BLaER1 treated with 17β-estradiol and CSF1 and Interleukin-3, amounts not matched to agents 10 nM and 100 nM (cell line): ENCODE measurements at regions not wholly inside any gene's neighbourhood (a gene's known extent, or its start where the extent isn't known, plus 50 kb on each side); places are given as distances from the start of the nearest gene placed in this dataset.
A peak's percentile ranks its signal among the peaks of the same experiment; 100 is the strongest.

Experiments
- H3K27ac ChIP-seq, 11 experiments: shearing (Covaris generic); formaldehyde crosslinking; 2 replicates each; pipeline ENCODE4 v1.8.1; 2022
- H3K27me3 ChIP-seq, 11 experiments: shearing (Covaris generic); formaldehyde crosslinking; 2 replicates each; pipeline ENCODE4 v1.8.1; 2022
- H3K36me3 ChIP-seq, 11 experiments: shearing (Covaris generic); formaldehyde crosslinking; 2 replicates each; pipeline ENCODE4 v1.8.1; 2022
- H3K4me1 ChIP-seq, 10 experiments: shearing (Covaris generic); formaldehyde crosslinking; 2 replicates each; pipeline ENCODE4 v1.8.1; 2022
- H3K4me2 ChIP-seq, 11 experiments: shearing (Covaris generic); formaldehyde crosslinking; 2 replicates each; pipeline ENCODE4 v1.8.1; 2022
- H3K4me3 ChIP-seq, 10 experiments: shearing (Covaris generic); formaldehyde crosslinking; 2 replicates each; pipeline ENCODE4 v1.8.1; 2022
- H3K9ac ChIP-seq, 11 experiments: shearing (Covaris generic); formaldehyde crosslinking; 2 replicates each; pipeline ENCODE4 v1.8.1; 2022
- H3K9me3 ChIP-seq, 11 experiments: shearing (Covaris generic); formaldehyde crosslinking; replicated peaks in 1 of 11; 2 replicates each; pipeline ENCODE4 v1.8.1; 2022
- H4K20me1 ChIP-seq, 11 experiments: shearing (Covaris generic); formaldehyde crosslinking; 2 replicates each; pipeline ENCODE4 v1.8.1; 2022
- Cebpa-rat ChIP-seq, 11 experiments: shearing (Covaris generic); IDR thresholded peaks; 2 replicates each; pipeline ENCODE4 v1.8.1; 2022

GRCh38 chr9:89878003-89878411, 273.2 kb downstream of the GADD45G start:
- Histone ChIP-seq H4K20me1 (no peaks in the 10 kb centered on the region), H3K9me3 (no peaks in the 10 kb centered on the region), H3K9ac (no peak overlapping the region), H3K27me3 (no peaks in the 10 kb centered on the region), H3K4me1 (peaks cover 6 to 89% (median 80%) of the 10 kb centered on the region in 10 experiments), H3K4me2 (peak overlapping the region in 8 of 11 experiments; percentile 33 to 94 (median 85); a peak in 14 of 22 replicates), H3K36me3 (no peaks in the 10 kb centered on the region), H3K27ac (no peak overlapping the region; a peak in 3 of 22 replicates), H3K4me3 (no peak overlapping the region)
- no peak for TF ChIP-seq Cebpa-rat (IDR thresholded peaks at IDR 0.05)

GRCh38 chr9:89878687-89879086, 273.9 kb downstream of the GADD45G start:
- TF ChIP-seq Cebpa-rat (IDR thresholded peaks at IDR 0.05): no peak
- Histone ChIP-seq H3K4me2 (peak overlapping the region in 7 of 11 experiments; percentile 39 to 94 (median 89); a peak in 12 of 22 replicates), H3K36me3 (no peaks in the 10 kb centered on the region), H3K9ac (no peak overlapping the region), H3K9me3 (no peaks in the 10 kb centered on the region), H3K4me1 (peaks cover 9 to 89% (median 79%) of the 10 kb centered on the region in 10 experiments; a peak in 19 of 20 replicates), H3K4me3 (no peak overlapping the region), H4K20me1 (no peaks in the 10 kb centered on the region), H3K27ac (no peak overlapping the region), H3K27me3 (no peaks in the 10 kb centered on the region)

- no peak overlapping the region for H3K4me3 ChIP-seq
- TF ChIP-seq Cebpa-rat (IDR thresholded peaks at IDR 0.05): no peak
- no peaks in the 10 kb centered on the region for H4K20me1 ChIP-seq
- H3K4me1 ChIP-seq: peaks cover 9 to 88% (median 75%) of the 10 kb centered on the region in 10 experiments; a peak in 19 of 20 replicates
- no peaks in the 10 kb centered on the region for H3K9me3 ChIP-seq
- no peaks in the 10 kb centered on the region for H3K36me3 ChIP-seq
- no peak overlapping the region for H3K9ac ChIP-seq
- no peak overlapping the region for H3K27ac ChIP-seq
- H3K27me3 ChIP-seq: no peaks in the 10 kb centered on the region
- H3K4me2 ChIP-seq: peak overlapping the region in 7 of 11 experiments; percentile 39 to 94 (median 89); a peak in 12 of 22 replicates
Measured at GRCh38 chr9:89879276-89879675, 274.5 kb downstream of the GADD45G start.

GRCh38 chr9:89879701-89880100, 274.9 kb downstream of the GADD45G start:
- TF ChIP-seq Cebpa-rat (IDR thresholded peaks at IDR 0.05): no peak
- no peaks in the 10 kb centered on the region for H3K9me3 ChIP-seq
- peak overlapping the region in 7 of 11 experiments; percentile 39 to 94 (median 89); a peak in 11 of 22 replicates for H3K4me2 ChIP-seq
- no peaks in the 10 kb centered on the region for H3K27me3 ChIP-seq
- no peaks in the 10 kb centered on the region for H4K20me1 ChIP-seq
- H3K4me1 ChIP-seq: peaks cover 9 to 83% (median 70%) of the 10 kb centered on the region in 10 experiments; a peak in 19 of 20 replicates
- no peak overlapping the region for H3K9ac ChIP-seq
- H3K27ac ChIP-seq: no peak overlapping the region
- no peak overlapping the region for H3K4me3 ChIP-seq
- no peaks in the 10 kb centered on the region for H3K36me3 ChIP-seq

GRCh38 chr9:89880161-89880560, 275.3 kb downstream of the GADD45G start:
- no peak overlapping the region for H3K4me3 ChIP-seq
- no peaks in the 10 kb centered on the region for H3K27me3 ChIP-seq
- peak overlapping the region in 7 of 11 experiments; percentile 39 to 94 (median 89); a peak in 11 of 22 replicates for H3K4me2 ChIP-seq
- no peaks in the 10 kb centered on the region for H3K9me3 ChIP-seq
- peaks cover 9 to 79% (median 66%) of the 10 kb centered on the region in 10 experiments; a peak in 18 of 20 replicates for H3K4me1 ChIP-seq
- no peak overlapping the region for H3K27ac ChIP-seq
- no peak for TF ChIP-seq Cebpa-rat (IDR thresholded peaks at IDR 0.05)
- H3K36me3 ChIP-seq: no peaks in the 10 kb centered on the region
- H4K20me1 ChIP-seq: no peaks in the 10 kb centered on the region
- H3K9ac ChIP-seq: no peak overlapping the region

GRCh38 chr9:89880721-89881120, 275.9 kb downstream of the GADD45G start:
- Histone ChIP-seq H3K4me2 (peak overlapping the region in 7 of 11 experiments; percentile 14 to 94 (median 89); a peak in 9 of 22 replicates), H3K9me3 (no peaks in the 10 kb centered on the region), H3K9ac (no peak overlapping the region), H4K20me1 (no peaks in the 10 kb centered on the region), H3K36me3 (no peaks in the 10 kb centered on the region), H3K27ac (no peak overlapping the region), H3K4me3 (no peak overlapping the region), H3K4me1 (peaks cover 8 to 73% (median 60%) of the 10 kb centered on the region in 10 experiments; a peak in 18 of 20 replicates), H3K27me3 (no peaks in the 10 kb centered on the region)
- no peak for TF ChIP-seq Cebpa-rat (IDR thresholded peaks at IDR 0.05)

GRCh38 chr9:89881431-89881830, 276.6 kb downstream of the GADD45G start:
- H3K9me3 ChIP-seq: no peaks in the 10 kb centered on the region
- H3K4me3 ChIP-seq: no peak overlapping the region
- H3K27me3 ChIP-seq: no peaks in the 10 kb centered on the region
- H4K20me1 ChIP-seq: no peaks in the 10 kb centered on the region
- no peak for TF ChIP-seq Cebpa-rat (IDR thresholded peaks at IDR 0.05)
- H3K36me3 ChIP-seq: no peaks in the 10 kb centered on the region
- H3K4me1 ChIP-seq: peaks cover 8 to 66% (median 56%) of the 10 kb centered on the region in 10 experiments; a peak in 17 of 20 replicates
- H3K9ac ChIP-seq: no peak overlapping the region
- H3K27ac ChIP-seq: no peak overlapping the region
- H3K4me2 ChIP-seq: no peak overlapping the region

GRCh38 chr9:89882930-89883361, 278.1 kb downstream of the GADD45G start:
- Histone ChIP-seq H3K4me3 (no peak overlapping the region), H3K27me3 (no peaks in the 10 kb centered on the region), H4K20me1 (no peaks in the 10 kb centered on the region), H3K9me3 (no peaks in the 10 kb centered on the region), H3K4me2 (peak overlapping the region in 8 of 11 experiments; percentile 1 to 57 (median 23); a peak in 13 of 22 replicates), H3K27ac (no peak overlapping the region), H3K9ac (no peak overlapping the region), H3K36me3 (no peaks in the 10 kb centered on the region), H3K4me1 (peaks cover 8 to 59% (median 44%) of the 10 kb centered on the region in 10 experiments; a peak in 17 of 20 replicates)
- TF ChIP-seq Cebpa-rat (IDR thresholded peaks at IDR 0.05): no peak

- Histone ChIP-seq H3K4me2 (peak overlapping the region in 8 of 11 experiments; percentile 11 to 57 (median 23); a peak in 13 of 22 replicates), H3K9ac (no peak overlapping the region), H3K9me3 (no peaks in the 10 kb centered on the region), H3K36me3 (no peaks in the 10 kb centered on the region), H4K20me1 (no peaks in the 10 kb centered on the region), H3K4me1 (peaks cover 8 to 52% (median 37%) of the 10 kb centered on the region in 10 experiments; a peak in 16 of 20 replicates), H3K27me3 (no peaks in the 10 kb centered on the region), H3K27ac (no peak overlapping the region), H3K4me3 (no peak overlapping the region)
- TF ChIP-seq Cebpa-rat (IDR thresholded peaks at IDR 0.05): no peak
Measured at GRCh38 chr9:89883401-89884341, 278.9 kb downstream of the GADD45G start.
